ENCODE measurements at regions not wholly inside any gene's neighbourhood (a gene's known extent, or its start where the extent isn't known, plus 50 kb on each side); places are given as distances from the start of the nearest gene placed in this dataset.

DNA sequence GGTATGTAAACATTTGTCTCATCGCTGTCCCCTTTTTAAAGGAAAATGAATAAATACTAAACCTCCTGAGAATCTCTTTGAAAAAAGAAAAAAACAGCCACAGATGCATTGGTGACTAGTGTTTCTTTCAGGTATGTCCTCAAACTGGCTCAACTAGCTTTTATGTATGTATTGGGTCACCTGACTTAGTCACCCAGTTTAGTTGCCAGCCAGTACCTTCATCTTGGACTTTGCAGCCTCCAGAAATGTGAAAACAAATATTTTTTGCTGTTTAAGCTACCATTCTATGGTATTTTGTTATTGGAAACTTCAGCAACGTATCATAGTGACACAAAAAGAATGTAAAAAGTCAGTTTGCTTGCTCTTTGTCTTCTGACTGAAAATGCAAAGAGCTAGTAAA is 1263.5 kb downstream of the FAM133A start:
- Mint-ChIP-seq H3K27me3 (ENCODE audit: low read depth) (no peaks in the 10 kb centered on the region; the same call in 1 of the 2 replicates), H3K36me3 (peaks cover 27% of the 10 kb centered on the region), H3K9me3 (peaks cover 33% of the 10 kb centered on the region), H3K27ac (no peak overlapping the region), H3K4me3 (no peak overlapping the region), H3K4me1 (no peaks in the 10 kb centered on the region)
- POLR2A ChIA-PET = no interaction called here
- ATAC-seq = no peak
- CTCF ChIA-PET = no interaction called here
- TF ChIP-seq CREB1 (CRISPR knock-in tag; IDR thresholded peaks at IDR 0.05) = no peak
- no peak for TF ChIP-seq ZNF396 (CRISPR knock-in tag; IDR thresholded peaks at IDR 0.05; ENCODE audit: borderline replicate concordance)
- TF ChIP-seq ETV6 (CRISPR knock-in tag; IDR thresholded peaks at IDR 0.05) = no peak
- TF ChIP-seq ATF1 (CRISPR knock-in tag; IDR thresholded peaks at IDR 0.05) = no peak
- TF ChIP-seq KAT7 (CRISPR knock-in tag; IDR thresholded peaks at IDR 0.05; ENCODE audit: borderline replicate concordance) = no peak
- no peak for TF ChIP-seq ATF3 (CRISPR knock-in tag; conservative IDR thresholded peaks at IDR 0.05)
- TF ChIP-seq, protein P1, sequence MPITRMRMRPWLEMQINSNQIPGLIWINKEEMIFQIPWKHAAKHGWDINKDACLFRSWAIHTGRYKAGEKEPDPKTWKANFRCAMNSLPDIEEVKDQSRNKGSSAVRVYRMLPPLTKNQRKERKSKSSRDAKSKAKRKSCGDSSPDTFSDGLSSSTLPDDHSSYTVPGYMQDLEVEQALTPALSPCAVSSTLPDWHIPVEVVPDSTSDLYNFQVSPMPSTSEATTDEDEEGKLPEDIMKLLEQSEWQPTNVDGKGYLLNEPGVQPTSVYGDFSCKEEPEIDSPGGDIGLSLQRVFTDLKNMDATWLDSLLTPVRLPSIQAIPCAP (CRISPR knock-in tag; IDR thresholded peaks at IDR 0.05) = no peak
- TF ChIP-seq NFE2L1 (CRISPR knock-in tag; IDR thresholded peaks at IDR 0.05) = no peak
- TF ChIP-seq ZNF232 (CRISPR knock-in tag; IDR thresholded peaks at IDR 0.05) = no peak
- TF ChIP-seq ERG (CRISPR knock-in tag; IDR thresholded peaks at IDR 0.05) = no peak
- TF ChIP-seq MXD4 (CRISPR knock-in tag; IDR thresholded peaks at IDR 0.05; ENCODE audit: borderline replicate concordance) = no peak
- no peak for TF ChIP-seq ATF6 (CRISPR knock-in tag; IDR thresholded peaks at IDR 0.05)
- no peak for TF ChIP-seq GTF2I (CRISPR knock-in tag; conservative IDR thresholded peaks at IDR 0.05)
- TF ChIP-seq, protein P2, sequence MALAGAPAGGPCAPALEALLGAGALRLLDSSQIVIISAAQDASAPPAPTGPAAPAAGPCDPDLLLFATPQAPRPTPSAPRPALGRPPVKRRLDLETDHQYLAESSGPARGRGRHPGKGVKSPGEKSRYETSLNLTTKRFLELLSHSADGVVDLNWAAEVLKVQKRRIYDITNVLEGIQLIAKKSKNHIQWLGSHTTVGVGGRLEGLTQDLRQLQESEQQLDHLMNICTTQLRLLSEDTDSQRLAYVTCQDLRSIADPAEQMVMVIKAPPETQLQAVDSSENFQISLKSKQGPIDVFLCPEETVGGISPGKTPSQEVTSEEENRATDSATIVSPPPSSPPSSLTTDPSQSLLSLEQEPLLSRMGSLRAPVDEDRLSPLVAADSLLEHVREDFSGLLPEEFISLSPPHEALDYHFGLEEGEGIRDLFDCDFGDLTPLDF (CRISPR knock-in tag; IDR thresholded peaks at IDR 0.05) = no peak
- TF ChIP-seq EMX1 (CRISPR knock-in tag; IDR thresholded peaks at IDR 0.05) = no peak
- TF ChIP-seq NR1H2 (CRISPR knock-in tag; IDR thresholded peaks at IDR 0.05) = no peak
- TF ChIP-seq JAZF1 (CRISPR knock-in tag; IDR thresholded peaks at IDR 0.05) = no peak
- TF ChIP-seq, protein P3, sequence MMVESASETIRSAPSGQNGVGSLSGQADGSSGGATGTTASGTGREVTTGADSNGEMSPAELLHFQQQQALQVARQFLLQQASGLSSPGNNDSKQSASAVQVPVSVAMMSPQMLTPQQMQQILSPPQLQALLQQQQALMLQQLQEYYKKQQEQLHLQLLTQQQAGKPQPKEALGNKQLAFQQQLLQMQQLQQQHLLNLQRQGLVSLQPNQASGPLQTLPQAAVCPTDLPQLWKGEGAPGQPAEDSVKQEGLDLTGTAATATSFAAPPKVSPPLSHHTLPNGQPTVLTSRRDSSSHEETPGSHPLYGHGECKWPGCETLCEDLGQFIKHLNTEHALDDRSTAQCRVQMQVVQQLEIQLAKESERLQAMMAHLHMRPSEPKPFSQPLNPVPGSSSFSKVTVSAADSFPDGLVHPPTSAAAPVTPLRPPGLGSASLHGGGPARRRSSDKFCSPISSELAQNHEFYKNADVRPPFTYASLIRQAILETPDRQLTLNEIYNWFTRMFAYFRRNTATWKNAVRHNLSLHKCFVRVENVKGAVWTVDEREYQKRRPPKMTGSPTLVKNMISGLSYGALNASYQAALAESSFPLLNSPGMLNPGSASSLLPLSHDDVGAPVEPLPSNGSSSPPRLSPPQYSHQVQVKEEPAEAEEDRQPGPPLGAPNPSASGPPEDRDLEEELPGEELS (CRISPR knock-in tag; IDR thresholded peaks at IDR 0.05) = no peak
- DNase-seq (ENCODE audit: low spot score) = no peak

GRCh38 chrX:94942603-94943002 is 1268.6 kb downstream of the FAM133A start:
- ATAC-seq (no peak), DNase-seq (ENCODE audit: low spot score) (no peak)
- Mint-ChIP-seq H3K4me1 (peaks cover under 1% of the 10 kb centered on the region; the same call in 1 of the 2 replicates), H3K4me3 (no peak overlapping the region), H3K9me3 (peaks cover 46% of the 10 kb centered on the region), H3K27ac (no peak overlapping the region), H3K36me3 (peaks cover 35% of the 10 kb centered on the region), H3K27me3 (ENCODE audit: low read depth) (no peaks in the 10 kb centered on the region)
- CTCF ChIA-PET = no interaction called here
- POLR2A ChIA-PET = no interaction called here
- no peak for TF ChIP-seq ZNF219 (CRISPR knock-in tag; IDR thresholded peaks at IDR 0.05; ENCODE audit: borderline replicate concordance)
- no peak for TF ChIP-seq ZNF423 (CRISPR knock-in tag; IDR thresholded peaks at IDR 0.05)
- TF ChIP-seq CDX4 (CRISPR knock-in tag; IDR thresholded peaks at IDR 0.05; ENCODE audit: borderline replicate concordance) = no peak
- no peak for TF ChIP-seq STAT6 (CRISPR knock-in tag; conservative IDR thresholded peaks at IDR 0.05; ENCODE audit: low read depth)
- no peak for TF ChIP-seq ATF1 (CRISPR knock-in tag; IDR thresholded peaks at IDR 0.05)
- TF ChIP-seq TCF7 (CRISPR knock-in tag; IDR thresholded peaks at IDR 0.05; ENCODE audit: low read depth) = no peak
- TF ChIP-seq ZNF138 (CRISPR knock-in tag; conservative IDR thresholded peaks at IDR 0.05) = no peak
- TF ChIP-seq, protein P4, sequence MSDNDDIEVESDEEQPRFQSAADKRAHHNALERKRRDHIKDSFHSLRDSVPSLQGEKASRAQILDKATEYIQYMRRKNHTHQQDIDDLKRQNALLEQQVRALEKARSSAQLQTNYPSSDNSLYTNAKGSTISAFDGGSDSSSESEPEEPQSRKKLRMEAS (CRISPR knock-in tag; IDR thresholded peaks at IDR 0.05) = no peak
- TF ChIP-seq SMAD3 (CRISPR knock-in tag; IDR thresholded peaks at IDR 0.05; ENCODE audit: borderline replicate concordance) = no peak

Measured in WTC11 (cell line).